Kidney epithelial cell (primary cell): ENCODE measurements at regions not wholly inside any gene's neighbourhood (a gene's known extent, or its start where the extent isn't known, plus 50 kb on each side); places are given as distances from the start of the nearest gene placed in this dataset.
A peak's percentile ranks its signal among the peaks of the same experiment; 100 is the strongest.

Experiments used
- DNase-seq: peaks from one replicate; pipeline ENCODE4 v3.0.0-alpha.2; 2010; ENCODE audit warnings: low read depth
- H3K27me3 ChIP-seq: 2 replicates; pipeline ENCODE4 v1.6.0; 2011; ENCODE audit warnings: low read length; ENCODE audit not compliant: control insufficient read depth, insufficient read depth
- H3K36me3 ChIP-seq: 2 replicates; pipeline ENCODE4 v1.5.1; 2011; ENCODE audit warnings: low read length; ENCODE audit not compliant: control insufficient read depth, insufficient read depth
- H3K4me3 ChIP-seq: 2 replicates; pipeline ENCODE4 v1.5.1; 2011; ENCODE audit warnings: low read depth, mild to moderate bottlenecking, control low read depth, low read length
- TF ChIP-seq, protein P1 (sequence below): IDR thresholded peaks from 2 replicates; pipeline ENCODE4 v1.5.1; 2011; ENCODE audit warnings: mild to moderate bottlenecking, moderate library complexity, low read length, control low read depth, inconsistent platforms; ENCODE audit not compliant: insufficient read depth, poor library complexity, severe bottlenecking

DNA sequence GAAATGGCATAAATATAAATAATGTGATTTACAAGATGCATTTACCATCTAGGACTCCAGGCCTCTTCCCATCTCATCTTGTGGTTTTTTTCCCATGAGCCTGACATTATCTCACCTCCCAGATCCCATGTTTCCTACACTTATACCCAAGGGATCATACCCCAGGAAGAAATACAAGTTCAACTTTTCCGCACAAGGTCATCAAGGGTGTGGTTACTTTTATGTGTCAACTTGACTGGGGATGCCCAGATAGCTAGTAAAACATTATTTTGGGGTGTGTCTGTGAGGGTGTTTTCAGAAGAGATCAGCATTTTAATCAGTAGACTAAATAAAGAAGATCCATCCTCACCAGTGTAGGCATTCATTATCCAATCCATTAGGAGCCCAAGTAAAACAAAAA is 176.3 kb upstream of the TNFAIP3 start:
- TF ChIP-seq, protein P1, sequence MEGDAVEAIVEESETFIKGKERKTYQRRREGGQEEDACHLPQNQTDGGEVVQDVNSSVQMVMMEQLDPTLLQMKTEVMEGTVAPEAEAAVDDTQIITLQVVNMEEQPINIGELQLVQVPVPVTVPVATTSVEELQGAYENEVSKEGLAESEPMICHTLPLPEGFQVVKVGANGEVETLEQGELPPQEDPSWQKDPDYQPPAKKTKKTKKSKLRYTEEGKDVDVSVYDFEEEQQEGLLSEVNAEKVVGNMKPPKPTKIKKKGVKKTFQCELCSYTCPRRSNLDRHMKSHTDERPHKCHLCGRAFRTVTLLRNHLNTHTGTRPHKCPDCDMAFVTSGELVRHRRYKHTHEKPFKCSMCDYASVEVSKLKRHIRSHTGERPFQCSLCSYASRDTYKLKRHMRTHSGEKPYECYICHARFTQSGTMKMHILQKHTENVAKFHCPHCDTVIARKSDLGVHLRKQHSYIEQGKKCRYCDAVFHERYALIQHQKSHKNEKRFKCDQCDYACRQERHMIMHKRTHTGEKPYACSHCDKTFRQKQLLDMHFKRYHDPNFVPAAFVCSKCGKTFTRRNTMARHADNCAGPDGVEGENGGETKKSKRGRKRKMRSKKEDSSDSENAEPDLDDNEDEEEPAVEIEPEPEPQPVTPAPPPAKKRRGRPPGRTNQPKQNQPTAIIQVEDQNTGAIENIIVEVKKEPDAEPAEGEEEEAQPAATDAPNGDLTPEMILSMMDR, result no peak
- no peaks in the 10 kb centered on the region for H3K36me3 ChIP-seq
- H3K4me3 ChIP-seq, result no peak overlapping the region
- no peak for DNase-seq
- H3K27me3 ChIP-seq, result no peaks in the 10 kb centered on the region

GRCh38 chr6:137692308-137692707 is 174.8 kb upstream of the TNFAIP3 start:
- no peak overlapping the region for H3K4me3 ChIP-seq
- TF ChIP-seq, protein P1, result no peak
- no peaks in the 10 kb centered on the region for H3K27me3 ChIP-seq
- DNase-seq, result no peak
- no peaks in the 10 kb centered on the region for H3K36me3 ChIP-seq

GRCh38 chr6:137692806-137693205 is 174.3 kb upstream of the TNFAIP3 start:
- DNase-seq, result peak; percentile 83
- H3K27me3 ChIP-seq, result no peaks in the 10 kb centered on the region
- no peak overlapping the region for H3K4me3 ChIP-seq

GRCh38 chr6:137693711-137694110 is 173.3 kb upstream of the TNFAIP3 start:
- Histone ChIP-seq H3K27me3 (no peaks in the 10 kb centered on the region), H3K36me3 (no peaks in the 10 kb centered on the region), H3K4me3 (no peak overlapping the region)
- TF ChIP-seq, protein P1, result no peak
- DNase-seq, result no peak

More at GRCh38 chr6:137692806-137693205, 174.3 kb upstream of the TNFAIP3 start:
- TF ChIP-seq, protein P1, result no peak
- H3K36me3 ChIP-seq, result no peaks in the 10 kb centered on the region

DNA sequence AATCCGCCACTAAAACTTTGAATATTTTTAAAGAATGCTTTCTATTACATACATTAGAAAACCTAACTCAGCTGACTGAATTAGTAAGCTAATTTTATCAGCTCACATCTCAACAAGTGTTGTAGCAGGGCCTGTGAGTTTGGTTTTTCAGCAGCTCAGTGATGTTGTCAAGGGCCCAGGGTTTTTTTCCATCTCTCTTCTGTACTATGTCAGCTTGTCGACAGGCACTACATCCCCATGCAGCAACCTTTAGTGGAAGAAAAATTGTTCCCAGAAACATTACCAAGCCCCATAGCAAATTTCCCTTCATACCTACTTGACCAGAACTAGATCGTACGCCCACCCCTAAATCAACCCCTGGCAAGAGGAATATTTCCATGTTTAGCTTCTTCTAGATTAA is 170.3 kb upstream of the TNFAIP3 start:
- TF ChIP-seq, protein P1, result no peak

GRCh38 chr6:137697267-137697938 is 169.7 kb upstream of the TNFAIP3 start:
- TF ChIP-seq, protein P1, result no peak
- Histone ChIP-seq H3K27me3 (no peaks in the 10 kb centered on the region), H3K36me3 (no peaks in the 10 kb centered on the region), H3K4me3 (no peak overlapping the region)
- peak; percentile 82 for DNase-seq

More for the DNA sequence above, 170.3 kb upstream of the TNFAIP3 start:
- H3K36me3 ChIP-seq, result no peaks in the 10 kb centered on the region
- H3K27me3 ChIP-seq, result no peaks in the 10 kb centered on the region
- no peak for DNase-seq
- H3K4me3 ChIP-seq, result no peak overlapping the region
